HL-60 (cell line): ENCODE measurements at regions not wholly inside any gene's neighbourhood (a gene's known extent, or its start where the extent isn't known, plus 50 kb on each side); places are given as distances from the start of the nearest gene placed in this dataset.

ENCODE experiments used
- DNase-seq, 2 experiments: peaks; one replicate each; pipeline ENCODE4 v3.0.0-alpha.2; 2010 to 2020; ENCODE audit warnings: low read depth in 1 of 2, low spot score in 1 of 2
- H3K27ac ChIP-seq: fragments of 250-450 bp; sonication (Bioruptor Pico); replicated peaks from 2 replicates; pipeline ENCODE4 v1.5.1; 2020; ENCODE audit warnings: mild to moderate bottlenecking, moderate library complexity
- H3K27me3 ChIP-seq: fragments of 250-450 bp; sonication (Bioruptor Pico); 2 replicates; pipeline ENCODE4 v1.5.1; 2021; ENCODE audit warnings: mild to moderate bottlenecking, moderate library complexity; ENCODE audit not compliant: insufficient read depth, poor library complexity, severe bottlenecking
- H3K4me3 ChIP-seq: replicated peaks from 2 replicates; pipeline ENCODE4 v1.5.1; 2011; ENCODE audit warnings: mild to moderate bottlenecking, control low read depth, low read length; ENCODE audit not compliant: insufficient read depth
- GABPA ChIP-seq: IDR thresholded peaks from 2 replicates; pipeline ENCODE4 v1.6.1; 2012; ENCODE audit warnings: low read depth
- POLR2AphosphoS5 ChIP-seq: IDR thresholded peaks from 2 replicates; pipeline ENCODE4 v1.6.1; 2012; ENCODE audit warnings: low read depth
- REST ChIP-seq: IDR thresholded peaks from 2 replicates; pipeline ENCODE4 v1.6.1; 2012; ENCODE audit warnings: low read depth; ENCODE audit not compliant: insufficient replicate concordance
- SPI1 ChIP-seq: IDR thresholded peaks from 2 replicates; pipeline ENCODE4 v1.6.1; 2012; ENCODE audit warnings: low read depth, mild to moderate bottlenecking, borderline replicate concordance
- TF ChIP-seq, protein P1 (sequence below): IDR thresholded peaks from one replicate; pipeline ENCODE4 v1.5.1; 2011; ENCODE audit warnings: low read length, control low read depth, inconsistent platforms; ENCODE audit not compliant: insufficient read depth

- no peak for DNase-seq
- TF ChIP-seq, protein P1, sequence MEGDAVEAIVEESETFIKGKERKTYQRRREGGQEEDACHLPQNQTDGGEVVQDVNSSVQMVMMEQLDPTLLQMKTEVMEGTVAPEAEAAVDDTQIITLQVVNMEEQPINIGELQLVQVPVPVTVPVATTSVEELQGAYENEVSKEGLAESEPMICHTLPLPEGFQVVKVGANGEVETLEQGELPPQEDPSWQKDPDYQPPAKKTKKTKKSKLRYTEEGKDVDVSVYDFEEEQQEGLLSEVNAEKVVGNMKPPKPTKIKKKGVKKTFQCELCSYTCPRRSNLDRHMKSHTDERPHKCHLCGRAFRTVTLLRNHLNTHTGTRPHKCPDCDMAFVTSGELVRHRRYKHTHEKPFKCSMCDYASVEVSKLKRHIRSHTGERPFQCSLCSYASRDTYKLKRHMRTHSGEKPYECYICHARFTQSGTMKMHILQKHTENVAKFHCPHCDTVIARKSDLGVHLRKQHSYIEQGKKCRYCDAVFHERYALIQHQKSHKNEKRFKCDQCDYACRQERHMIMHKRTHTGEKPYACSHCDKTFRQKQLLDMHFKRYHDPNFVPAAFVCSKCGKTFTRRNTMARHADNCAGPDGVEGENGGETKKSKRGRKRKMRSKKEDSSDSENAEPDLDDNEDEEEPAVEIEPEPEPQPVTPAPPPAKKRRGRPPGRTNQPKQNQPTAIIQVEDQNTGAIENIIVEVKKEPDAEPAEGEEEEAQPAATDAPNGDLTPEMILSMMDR: no peak
- TF ChIP-seq REST: no peak
- no peak for TF ChIP-seq GABPA
- TF ChIP-seq POLR2AphosphoS5: no peak
- no peak for TF ChIP-seq SPI1
- H3K27ac ChIP-seq: no peak overlapping the region
Measured at GRCh38 chr12:5318874-5319273, 113.0 kb upstream of the NTF3 start.

GRCh38 chr12:5328669-5329517 is 103.0 kb upstream of the NTF3 start:
- H3K4me3 ChIP-seq: no peak overlapping the region
- peaks cover 3% of the 10 kb centered on the region for H3K27me3 ChIP-seq
- TF ChIP-seq GABPA: no peak
- TF ChIP-seq SPI1: no peak
- TF ChIP-seq, protein P1: no peak
- TF ChIP-seq REST: no peak
- TF ChIP-seq POLR2AphosphoS5: no peak
- no peak overlapping the region for H3K27ac ChIP-seq
- DNase-seq: no peak

More at GRCh38 chr12:5318874-5319273, 113.0 kb upstream of the NTF3 start:
- no peaks in the 10 kb centered on the region for H3K27me3 ChIP-seq
- no peak overlapping the region for H3K4me3 ChIP-seq

DNA sequence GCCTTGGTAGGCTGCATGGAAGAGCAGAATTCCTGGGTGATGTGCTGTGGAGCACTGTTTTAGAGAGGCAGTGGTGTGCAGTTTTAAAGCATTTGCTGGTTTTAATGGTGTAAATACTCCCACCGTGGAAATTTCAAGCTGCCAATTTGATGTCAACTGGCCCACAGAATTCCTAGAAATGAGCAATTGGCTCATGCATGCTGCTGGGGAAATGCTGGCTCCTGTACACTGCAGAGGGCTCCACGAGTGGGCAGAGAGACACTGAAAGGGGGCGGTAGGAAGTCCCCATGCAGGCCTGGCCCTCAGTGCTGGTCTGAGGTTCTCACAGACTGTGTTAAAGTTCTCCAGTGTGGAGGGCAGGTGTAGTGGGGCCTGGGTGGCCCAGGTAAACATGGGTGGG is 99.4 kb upstream of the NTF3 start:
- DNase-seq: no peak
- Histone ChIP-seq H3K27ac (no peak overlapping the region), H3K27me3 (peaks cover 3% of the 10 kb centered on the region), H3K4me3 (no peak overlapping the region)
- TF ChIP-seq SPI1: no peak

GRCh38 chr12:5333096-5333495 is 98.8 kb upstream of the NTF3 start:
- Histone ChIP-seq H3K4me3 (no peak overlapping the region), H3K27ac (no peak overlapping the region), H3K27me3 (peaks cover 3% of the 10 kb centered on the region)
- DNase-seq: no peak
- TF ChIP-seq GABPA (no peak), SPI1 (no peak), POLR2AphosphoS5 (no peak), REST (no peak)
- TF ChIP-seq, protein P1: no peak
